Retina (tissue), 1 donor: ENCODE measurements at regions not wholly inside any gene's neighbourhood (a gene's known extent, or its start where the extent isn't known, plus 50 kb on each side); places are given as distances from the start of the nearest gene placed in this dataset.
"Not testable (repeated sequence)": the region's sequence is repeated elsewhere in the genome, so short reads cannot be mapped to it uniquely, and the experiment has no call there.

Source experiments
- DNase-seq: peaks from one replicate; pipeline ENCODE4 v3.0.0-alpha.2; 2016

- no peak for DNase-seq
Observed at GRCh38 chr2:51379997-51380396, 348.1 kb upstream of the NRXN1 start.

- no peak for DNase-seq
Observed at GRCh38 chr2:51368250-51368649, 336.3 kb upstream of the NRXN1 start.

GRCh38 chr2:51350100-51350499, 318.2 kb upstream of the NRXN1 start:
- DNase-seq, result no peak

GRCh38 chr2:51344886-51345285, 313.0 kb upstream of the NRXN1 start:
- DNase-seq, result no peak

GRCh38 chr2:51335087-51336058, 303.4 kb upstream of the NRXN1 start:
- DNase-seq, result no peak

GRCh38 chr2:51329512-51329911, 297.6 kb upstream of the NRXN1 start:
- no peak for DNase-seq

- DNase-seq, result no peak
Observed at GRCh38 chr2:51324051-51324450, 292.1 kb upstream of the NRXN1 start.

GRCh38 chr2:51322613-51323012, 290.7 kb upstream of the NRXN1 start:
- no peak for DNase-seq

- DNase-seq, result no peak
Observed at GRCh38 chr2:51304311-51304710, 272.4 kb upstream of the NRXN1 start.

- no peak for DNase-seq
Observed at GRCh38 chr2:51301381-51301780, 269.4 kb upstream of the NRXN1 start.

GRCh38 chr2:51299370-51299769, 267.4 kb upstream of the NRXN1 start:
- DNase-seq, result no peak

GRCh38 chr2:51297488-51297887, 265.6 kb upstream of the NRXN1 start:
- DNase-seq, result no peak

- no peak for DNase-seq
Observed at GRCh38 chr2:51293566-51294200, 261.8 kb upstream of the NRXN1 start.

- no peak for DNase-seq
Observed at GRCh38 chr2:51291762-51292551, 260.0 kb upstream of the NRXN1 start.

- no peak for DNase-seq
Observed at GRCh38 chr2:51290725-51291124, 258.8 kb upstream of the NRXN1 start.

GRCh38 chr2:51289045-51289444, 257.1 kb upstream of the NRXN1 start:
- DNase-seq, result no peak

- no peak for DNase-seq
Observed at GRCh38 chr2:51268191-51268590, 236.3 kb upstream of the NRXN1 start.

GRCh38 chr2:51265539-51265938, 233.6 kb upstream of the NRXN1 start:
- DNase-seq, result no peak

- DNase-seq, result no peak
Observed at GRCh38 chr2:51263951-51264350, 232.0 kb upstream of the NRXN1 start.

GRCh38 chr2:51263101-51263500, 231.2 kb upstream of the NRXN1 start:
- not testable (repeated sequence) for DNase-seq

- no peak for DNase-seq
Observed at GRCh38 chr2:51258301-51258700, 226.4 kb upstream of the NRXN1 start.

GRCh38 chr2:51256736-51257135, 224.8 kb upstream of the NRXN1 start:
- no peak for DNase-seq

GRCh38 chr2:51251356-51251755, 219.4 kb upstream of the NRXN1 start:
- no peak for DNase-seq
